ENCODE measurements at regions not wholly inside any gene's neighbourhood (a gene's known extent, or its start where the extent isn't known, plus 50 kb on each side); places are given as distances from the start of the nearest gene placed in this dataset.
A peak's percentile ranks its signal among the peaks of the same experiment; 100 is the strongest.

- DNase-seq (ENCODE audit: low spot score): peak; percentile 4
- no peak overlapping the region for H2AFZ ChIP-seq
- no peaks in the 10 kb centered on the region for H3K4me1 ChIP-seq (ENCODE audit: insufficient read depth)
- WGBS (ENCODE audit: low lambda C conversion rate, missing lambda C conversion rate): 30% methylated on average over 1 of the region's 1 CpG
- no peaks in the 10 kb centered on the region for H3K36me3 ChIP-seq (replicated peaks; ENCODE audit: insufficient read depth, low read depth)
- no peaks in the 10 kb centered on the region for H4K20me1 ChIP-seq (ENCODE audit: insufficient read depth, poor library complexity, severe bottlenecking)
- no peaks in the 10 kb centered on the region for H3K79me2 ChIP-seq
- H3K27ac ChIP-seq: no peak overlapping the region
- no peaks in the 10 kb centered on the region for H3K27me3 ChIP-seq
- no peaks in the 10 kb centered on the region for H3K9me2 ChIP-seq (replicated peaks; ENCODE audit: insufficient read depth)
- H3K9me3 ChIP-seq (ENCODE audit: low read depth): no peaks in the 10 kb centered on the region
- peak; percentile 19 for TF ChIP-seq CTCF (IDR thresholded peaks at IDR 0.05; ENCODE audit: poor library complexity)
- TF ChIP-seq EZH2 (IDR thresholded peaks at IDR 0.05; ENCODE audit: borderline replicate concordance): no peak
- no peak for TF ChIP-seq EZH2phosphoT487 (IDR thresholded peaks at IDR 0.05; ENCODE audit: low read depth, severe bottlenecking, unreplicated experiment)
- no peak overlapping the region for H3K4me2 ChIP-seq
- no peak overlapping the region for H3K4me3 ChIP-seq
Measured at GRCh38 chr4:122218762-122219161, 66.6 kb downstream of the BLTP1 start.

- no peak overlapping the region for H3K4me2 ChIP-seq
- TF ChIP-seq CTCF (IDR thresholded peaks at IDR 0.05; ENCODE audit: poor library complexity) (no peak), EZH2phosphoT487 (IDR thresholded peaks at IDR 0.05; ENCODE audit: low read depth, severe bottlenecking, unreplicated experiment) (no peak), EZH2 (IDR thresholded peaks at IDR 0.05; ENCODE audit: borderline replicate concordance) (no peak)
- H3K4me1 ChIP-seq (ENCODE audit: insufficient read depth): no peaks in the 10 kb centered on the region
- no peaks in the 10 kb centered on the region for H4K20me1 ChIP-seq (ENCODE audit: insufficient read depth, poor library complexity, severe bottlenecking)
- 99% methylated on average over 2 of the region's 2 CpGs for WGBS (ENCODE audit: low lambda C conversion rate, missing lambda C conversion rate)
- no peaks in the 10 kb centered on the region for H3K27me3 ChIP-seq
- H3K79me2 ChIP-seq: no peaks in the 10 kb centered on the region
- DNase-seq (ENCODE audit: low spot score): no peak
- no peak overlapping the region for H2AFZ ChIP-seq
- no peaks in the 10 kb centered on the region for H3K9me2 ChIP-seq (replicated peaks; ENCODE audit: insufficient read depth)
- H3K27ac ChIP-seq: no peak overlapping the region
- H3K36me3 ChIP-seq (replicated peaks; ENCODE audit: insufficient read depth, low read depth): no peaks in the 10 kb centered on the region
- H3K9me3 ChIP-seq (ENCODE audit: low read depth): no peaks in the 10 kb centered on the region
- no peak overlapping the region for H3K4me3 ChIP-seq
Measured at GRCh38 chr4:122219356-122219755, 67.2 kb downstream of the BLTP1 start.

GRCh38 chr4:122221322-122221721 is 69.2 kb downstream of the BLTP1 start:
- Histone ChIP-seq H4K20me1 (ENCODE audit: insufficient read depth, poor library complexity, severe bottlenecking) (no peaks in the 10 kb centered on the region), H3K4me1 (ENCODE audit: insufficient read depth) (no peaks in the 10 kb centered on the region), H3K79me2 (no peaks in the 10 kb centered on the region), H3K9me2 (replicated peaks; ENCODE audit: insufficient read depth) (no peaks in the 10 kb centered on the region), H3K27me3 (no peaks in the 10 kb centered on the region), H3K27ac (no peak overlapping the region), H2AFZ (no peak overlapping the region), H3K36me3 (replicated peaks; ENCODE audit: insufficient read depth, low read depth) (no peaks in the 10 kb centered on the region), H3K4me2 (no peak overlapping the region), H3K9me3 (ENCODE audit: low read depth) (no peaks in the 10 kb centered on the region), H3K4me3 (no peak overlapping the region)
- TF ChIP-seq EZH2 (IDR thresholded peaks at IDR 0.05; ENCODE audit: borderline replicate concordance): no peak
- TF ChIP-seq EZH2phosphoT487 (IDR thresholded peaks at IDR 0.05; ENCODE audit: low read depth, severe bottlenecking, unreplicated experiment): no peak
- TF ChIP-seq CTCF (IDR thresholded peaks at IDR 0.05; ENCODE audit: poor library complexity): no peak
- DNase-seq (ENCODE audit: low spot score): no peak
- 95% methylated on average over 3 of the region's 3 CpGs for WGBS (ENCODE audit: low lambda C conversion rate, missing lambda C conversion rate)

GRCh38 chr4:122224348-122224747 is 72.2 kb downstream of the BLTP1 start:
- Histone ChIP-seq H3K27ac (no peak overlapping the region), H3K9me2 (replicated peaks; ENCODE audit: insufficient read depth) (no peaks in the 10 kb centered on the region), H2AFZ (no peak overlapping the region), H3K4me3 (no peak overlapping the region), H3K36me3 (replicated peaks; ENCODE audit: insufficient read depth, low read depth) (no peaks in the 10 kb centered on the region), H3K27me3 (no peaks in the 10 kb centered on the region), H3K79me2 (no peaks in the 10 kb centered on the region), H4K20me1 (ENCODE audit: insufficient read depth, poor library complexity, severe bottlenecking) (no peaks in the 10 kb centered on the region), H3K4me2 (no peak overlapping the region), H3K9me3 (ENCODE audit: low read depth) (no peaks in the 10 kb centered on the region), H3K4me1 (ENCODE audit: insufficient read depth) (no peaks in the 10 kb centered on the region)
- 78% methylated on average over 4 of the region's 4 CpGs for WGBS (ENCODE audit: low lambda C conversion rate, missing lambda C conversion rate)
- TF ChIP-seq EZH2 (IDR thresholded peaks at IDR 0.05; ENCODE audit: borderline replicate concordance): no peak
- TF ChIP-seq CTCF (IDR thresholded peaks at IDR 0.05; ENCODE audit: poor library complexity): peak; percentile 23
- TF ChIP-seq EZH2phosphoT487 (IDR thresholded peaks at IDR 0.05; ENCODE audit: low read depth, severe bottlenecking, unreplicated experiment): no peak
- DNase-seq (ENCODE audit: low spot score): no peak
